Fibroblast of skin of left biceps (primary cell): ENCODE measurements at regions not wholly inside any gene's neighbourhood (a gene's known extent, or its start where the extent isn't known, plus 50 kb on each side); places are given as distances from the start of the nearest gene placed in this dataset.

Experiments used
- DNase-seq, 2 experiments: peaks; one replicate each; pipeline ENCODE4 v3.0.0-alpha.2; 2013; ENCODE audit warnings: low read depth in 2 of 2

DNA sequence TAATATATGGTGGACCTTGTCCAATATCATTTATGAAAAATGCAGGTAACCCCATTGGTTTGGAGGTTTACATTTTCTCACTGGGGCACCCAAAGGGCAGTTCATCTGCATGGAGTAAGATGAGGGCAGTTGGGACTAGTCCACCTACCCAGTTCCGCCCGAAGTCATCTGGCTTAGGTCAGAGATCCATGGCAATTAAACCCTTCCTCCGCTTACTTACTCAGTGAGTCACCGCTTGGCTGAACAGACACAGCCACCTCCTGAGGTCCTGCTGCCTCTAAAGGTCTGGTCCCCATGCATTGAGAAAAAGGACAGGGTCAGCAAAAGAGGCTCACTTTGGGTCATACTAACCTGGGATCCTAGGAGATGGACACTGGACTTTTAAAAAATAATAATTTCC lies 102.9 kb upstream of the PRL start:
- DNase-seq = no peak

DNA sequence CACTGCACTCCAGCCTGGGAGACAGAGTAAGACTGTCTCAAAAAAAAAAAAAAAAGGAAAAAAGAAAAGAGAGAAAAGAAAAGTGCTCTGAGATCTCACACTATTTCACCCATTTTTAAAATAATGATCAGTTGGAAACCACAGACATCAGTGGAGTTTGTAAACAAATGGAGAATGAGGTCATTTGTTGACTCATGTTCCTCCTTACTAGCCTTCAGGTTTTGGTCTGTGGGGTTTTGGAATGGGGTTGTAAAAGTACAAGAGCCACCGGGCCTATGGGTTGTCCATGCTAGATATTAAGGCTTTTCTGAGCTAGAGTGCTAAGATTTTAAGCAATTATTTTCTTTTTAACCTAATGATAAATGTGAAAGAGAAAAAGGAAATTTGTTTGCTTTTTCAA lies 104.4 kb upstream of the PRL start:
- DNase-seq = no peak

DNA sequence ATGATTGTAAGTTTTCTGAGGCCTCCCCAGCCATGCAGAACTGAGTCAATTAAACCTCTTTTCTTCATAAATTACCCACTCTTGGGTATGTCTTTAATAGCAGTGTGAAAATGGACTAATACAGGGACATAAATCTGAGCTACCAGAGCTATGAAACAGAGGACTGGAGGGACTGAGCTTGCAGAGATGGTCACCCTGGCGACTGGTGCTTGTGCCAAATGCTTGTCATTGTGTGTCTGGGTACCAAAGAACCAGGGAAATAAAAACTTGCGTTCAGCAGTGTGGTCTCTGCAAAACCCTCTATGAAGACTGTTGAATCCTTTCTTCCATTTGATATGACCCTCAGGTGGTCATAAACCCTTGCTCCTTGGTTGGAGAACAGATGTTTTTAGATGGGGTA lies 105.1 kb upstream of the PRL start:
- DNase-seq = no peak

DNA sequence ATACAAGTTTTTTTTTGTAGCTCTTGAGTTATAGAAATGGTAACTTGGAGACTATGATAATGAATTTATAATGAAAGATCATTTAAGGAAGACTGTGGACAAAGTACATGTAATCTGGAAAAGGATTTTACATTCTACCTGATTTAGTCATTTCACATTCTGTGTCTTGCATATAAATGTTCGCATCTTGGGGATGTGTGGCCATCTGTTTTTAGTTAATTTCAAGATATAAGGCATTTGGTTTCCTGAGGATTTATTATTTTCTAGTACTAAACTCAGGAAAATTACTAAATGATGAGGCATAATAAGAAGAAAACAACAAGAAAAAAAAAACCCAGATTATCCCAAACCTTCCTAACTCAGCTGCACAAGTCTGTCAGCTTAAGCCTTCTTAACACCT lies 112.7 kb upstream of the PRL start:
- DNase-seq = peak; percentile 58 to 70

- DNase-seq = peak; percentile 64 to 70
Observed at GRCh38 chr6:22411376-22412105, 114.7 kb upstream of the PRL start.

DNA sequence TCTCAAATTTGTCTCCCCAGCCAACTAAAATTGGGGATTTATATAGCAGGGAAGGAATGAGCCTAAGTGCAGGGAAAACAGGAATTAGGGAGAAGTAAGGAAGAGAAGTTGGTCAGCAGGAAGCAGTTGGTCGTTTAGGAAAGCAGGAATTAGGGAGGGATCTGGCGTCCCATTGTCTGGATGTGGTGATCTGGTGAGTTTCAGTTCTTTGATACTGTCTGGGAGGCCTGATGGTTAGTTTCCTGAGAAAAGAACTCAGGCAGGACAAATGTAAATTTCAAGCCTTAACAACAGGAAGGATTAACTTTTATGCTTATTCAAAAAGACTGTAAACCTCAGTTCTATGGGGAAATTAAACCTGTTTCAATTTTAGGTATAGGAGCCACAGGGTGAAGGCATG lies 116.2 kb upstream of the PRL start:
- no peak for DNase-seq

DNA sequence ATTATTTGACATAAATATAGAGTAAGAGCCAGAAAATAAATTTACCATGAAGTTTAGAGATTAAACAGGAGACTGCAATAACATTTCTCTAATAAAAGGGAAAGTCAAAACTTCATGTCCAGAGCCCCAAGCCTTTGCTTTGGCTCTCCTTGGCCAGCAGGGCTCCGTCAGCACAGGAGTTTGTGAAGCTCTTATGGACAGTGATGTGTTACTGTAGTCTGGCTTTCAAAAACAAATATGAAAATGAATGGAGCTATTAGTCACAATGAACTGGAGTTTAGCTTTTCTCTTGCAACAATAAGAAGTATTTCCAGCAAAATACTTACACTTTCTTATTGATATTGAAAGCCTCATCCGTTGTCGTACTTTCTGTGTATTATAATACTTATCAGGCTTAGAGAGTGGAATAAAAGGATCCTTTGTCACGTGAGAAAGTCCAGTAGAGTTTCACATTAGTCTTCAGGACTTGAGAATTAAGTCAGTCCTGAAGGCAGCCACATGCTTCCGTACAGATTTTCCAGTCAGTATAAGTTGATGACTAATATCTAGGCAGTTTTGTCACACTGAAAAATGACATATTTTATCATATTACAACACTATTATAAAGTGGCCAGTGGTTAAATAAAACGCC lies 117.0 kb upstream of the PRL start:
- DNase-seq = no peak

DNA sequence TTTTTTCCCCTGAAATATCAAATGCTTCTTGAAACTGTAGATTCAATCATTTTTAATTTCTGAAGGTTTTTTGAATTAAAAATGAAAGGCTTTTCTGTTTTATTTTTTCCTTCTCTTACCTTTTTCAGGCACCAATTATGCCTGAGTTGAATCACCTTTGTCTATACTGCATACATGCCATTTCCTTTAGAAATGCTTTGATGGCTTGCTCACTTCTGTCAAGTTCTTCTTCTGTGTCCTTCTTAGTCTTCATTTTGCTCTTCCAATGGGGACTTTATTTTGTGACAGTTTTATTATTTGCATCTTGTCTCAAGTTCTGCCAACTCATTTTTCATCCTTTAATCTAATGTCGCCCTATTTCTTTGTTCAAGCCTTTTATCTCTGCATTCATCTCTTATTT lies 121.9 kb upstream of the PRL start:
- no peak for DNase-seq

DNA sequence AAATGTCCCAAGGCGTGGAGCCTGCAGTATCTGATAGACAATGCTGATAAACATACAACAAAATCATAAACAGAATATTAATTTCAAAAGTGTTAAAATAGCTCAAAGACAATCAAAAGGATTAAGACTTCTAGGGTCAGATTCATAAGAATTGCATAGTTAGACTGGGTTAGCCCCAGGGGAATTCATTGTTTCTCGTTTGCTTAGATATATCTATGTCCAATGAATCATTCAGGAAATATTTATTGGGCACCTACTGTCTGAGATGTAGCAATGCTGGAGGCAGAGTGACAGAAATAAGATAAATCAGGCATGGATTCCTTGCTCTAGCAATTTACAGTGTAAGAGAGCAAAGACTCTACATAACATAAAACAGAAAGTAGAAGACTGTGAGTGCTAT lies 124.4 kb upstream of the PRL start:
- no peak for DNase-seq

GRCh38 chr6:22424196-22424595 lies 127.4 kb upstream of the PRL start:
- DNase-seq = no peak

- DNase-seq = no peak
Observed at GRCh38 chr6:22432060-22432459, 135.2 kb upstream of the PRL start.

DNA sequence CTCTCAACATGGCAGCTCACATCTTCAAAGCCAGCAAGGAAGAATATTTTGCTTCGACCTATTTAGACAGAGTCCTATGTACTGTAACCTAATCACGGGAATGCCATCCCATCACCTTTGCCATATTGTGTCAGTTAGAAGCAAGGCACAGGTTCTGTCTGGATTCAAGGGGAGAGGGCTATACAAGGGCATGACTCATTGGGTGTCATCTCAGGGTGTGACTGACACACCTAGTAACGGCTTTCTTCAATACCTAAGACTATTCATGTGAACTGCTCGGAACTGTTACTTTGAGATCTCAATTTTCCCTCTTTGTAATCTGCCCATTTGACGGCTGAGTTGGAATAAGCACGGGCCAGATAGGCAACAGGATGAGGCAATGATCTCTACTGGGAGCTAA lies 135.6 kb upstream of the HDGFL1 start:
- DNase-seq = no peak

DNA sequence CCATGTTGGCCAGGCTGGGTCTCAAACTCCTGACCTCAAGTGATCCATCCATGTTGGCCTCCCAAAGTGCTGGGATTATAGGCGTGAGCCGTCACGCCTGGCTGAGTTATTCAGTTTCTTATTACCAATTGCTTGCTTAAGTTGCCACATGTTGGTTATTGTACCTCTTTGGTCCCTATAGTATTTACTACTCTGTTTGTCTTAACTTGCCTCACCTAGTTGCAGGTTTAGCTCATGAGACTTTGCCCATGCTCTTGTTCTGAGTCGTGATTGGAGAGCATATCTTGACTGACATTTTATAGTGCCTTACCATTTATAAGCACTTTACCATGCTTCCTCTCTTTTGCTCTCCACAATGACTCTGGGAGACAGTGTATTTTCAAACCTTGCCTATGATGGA lies 134.2 kb upstream of the HDGFL1 start:
- no peak for DNase-seq

- DNase-seq = no peak
Observed at GRCh38 chr6:22436134-22436533, 133.2 kb upstream of the HDGFL1 start.

GRCh38 chr6:22437665-22438064 lies 131.7 kb upstream of the HDGFL1 start:
- DNase-seq = no peak

- DNase-seq = no peak
Observed at GRCh38 chr6:22442826-22443225, 126.5 kb upstream of the HDGFL1 start.

- DNase-seq = no peak
Observed at GRCh38 chr6:22444330-22444729, 125.0 kb upstream of the HDGFL1 start.

DNA sequence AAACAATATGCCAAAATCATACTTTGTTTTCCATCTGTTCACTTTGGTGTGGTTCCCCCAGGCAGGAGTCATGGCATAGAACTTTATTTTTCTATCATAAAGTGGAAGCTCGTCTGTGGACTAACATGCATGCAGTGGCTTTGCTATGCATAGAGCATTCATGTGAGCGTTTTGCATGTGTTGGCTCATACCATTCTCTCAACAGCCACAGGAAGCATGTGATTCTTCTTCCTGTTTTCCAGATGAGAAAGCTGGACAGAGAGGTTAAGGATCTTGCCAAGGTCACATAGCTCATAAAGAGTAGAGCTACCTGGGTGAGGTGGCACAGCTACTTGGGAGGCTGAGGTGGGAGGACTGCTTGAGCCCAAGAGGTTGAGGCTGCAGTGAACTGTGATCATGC lies 123.4 kb upstream of the HDGFL1 start:
- no peak for DNase-seq

DNA sequence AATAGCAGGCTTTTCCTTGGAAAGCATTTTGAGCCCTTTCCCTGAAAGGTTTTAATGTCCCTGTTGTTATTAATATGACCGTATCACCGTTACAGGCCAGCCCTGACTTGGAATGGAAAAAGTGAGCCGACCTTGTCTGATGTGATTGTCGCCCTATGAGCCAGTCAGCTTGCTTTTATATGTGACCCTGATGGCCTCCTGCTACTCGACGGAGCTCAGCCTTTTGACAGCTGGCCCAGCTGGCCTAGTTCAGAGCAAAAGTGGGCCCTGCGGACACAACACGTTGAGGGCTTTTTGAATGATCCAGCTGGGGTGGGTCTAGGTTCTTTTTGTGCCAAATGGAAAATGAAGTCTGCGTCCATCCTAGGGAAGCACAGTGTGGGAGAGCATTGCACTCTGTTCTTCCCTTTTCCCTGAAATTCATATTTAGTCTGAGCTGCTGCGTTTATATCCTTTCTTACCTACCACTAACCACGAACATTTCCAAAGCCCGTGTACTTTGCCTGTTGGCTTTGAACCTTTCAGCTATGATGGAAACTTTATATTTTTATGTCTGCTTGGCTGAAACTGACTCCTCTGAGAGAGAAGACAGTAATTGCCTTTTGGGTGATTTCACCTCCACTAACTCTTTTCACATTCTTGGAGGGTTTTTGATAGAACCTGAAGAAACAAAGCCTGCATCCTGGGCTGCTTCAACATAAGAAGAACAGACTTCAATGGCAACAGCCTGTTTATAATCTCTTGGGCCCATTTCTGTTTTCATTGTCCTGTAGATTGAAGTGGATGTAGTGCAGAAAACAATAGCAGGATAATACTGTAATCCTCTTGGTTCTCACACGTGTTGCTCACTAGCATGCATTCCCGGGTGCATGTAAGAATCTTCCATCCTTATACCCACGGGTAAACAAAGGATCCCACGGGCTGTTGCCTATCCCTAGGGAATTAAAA lies 121.8 kb upstream of the HDGFL1 start:
- DNase-seq = no peak

DNA sequence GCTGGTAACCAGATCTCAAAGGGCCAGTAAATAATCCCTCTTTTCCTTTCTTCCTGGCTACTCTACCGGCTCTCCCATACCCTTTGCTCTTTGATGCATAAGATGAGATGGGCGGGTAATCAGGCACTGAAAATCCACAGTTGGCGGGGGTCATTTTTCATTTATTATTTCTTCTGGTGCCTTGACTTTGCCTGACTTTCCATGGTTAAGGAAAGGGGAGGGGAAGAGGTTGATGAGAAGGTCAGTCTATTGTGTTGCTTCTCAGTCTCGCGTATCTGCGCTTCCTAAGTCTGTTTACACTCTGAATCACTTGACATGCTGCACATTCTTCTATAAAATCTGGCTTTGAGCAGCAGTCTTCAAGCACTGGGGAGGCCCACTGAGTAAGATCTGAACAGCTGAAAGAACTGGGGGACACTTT lies 121.1 kb upstream of the HDGFL1 start:
- no peak for DNase-seq

GRCh38 chr6:22451962-22452361 lies 117.4 kb upstream of the HDGFL1 start:
- peak; percentile 30 to 44 for DNase-seq

- no peak for DNase-seq
Observed at GRCh38 chr6:22455378-22455777, 114.0 kb upstream of the HDGFL1 start.

GRCh38 chr6:22457996-22458395 lies 111.4 kb upstream of the HDGFL1 start:
- no peak for DNase-seq
